GM19455 (cell line): ENCODE measurements at regions not wholly inside any gene's neighbourhood (a gene's known extent, or its start where the extent isn't known, plus 50 kb on each side); places are given as distances from the start of the nearest gene placed in this dataset.

Source experiments
- ATAC-seq: cut with Tn5 transposase; IDR thresholded peaks from one replicate; pipeline ENCODE4 v1.9.1; 2021; ENCODE audit not compliant: unreplicated experiment

- no peak for ATAC-seq
These were observed 501.8 kb upstream of the HS6ST1 start for GRCh38 chr2:128820452-128820851.

- ATAC-seq: no peak
These were observed 502.3 kb upstream of the HS6ST1 start for GRCh38 chr2:128821010-128821409.

- ATAC-seq: no peak
These were observed 514.4 kb upstream of the HS6ST1 start for GRCh38 chr2:128832946-128833663.

GRCh38 chr2:128833664-128834027 is 515.0 kb upstream of the HS6ST1 start:
- no peak for ATAC-seq

GRCh38 chr2:128834207-128834879 is 515.7 kb upstream of the HS6ST1 start:
- no peak for ATAC-seq

GRCh38 chr2:128834880-128835252 is 516.2 kb upstream of the HS6ST1 start:
- no peak for ATAC-seq

- ATAC-seq: no peak
These were observed 516.7 kb upstream of the HS6ST1 start for GRCh38 chr2:128835342-128835855.

- ATAC-seq: no peak
These were observed 517.3 kb upstream of the HS6ST1 start for GRCh38 chr2:128835974-128836373.

- no peak for ATAC-seq
These were observed 518.0 kb upstream of the HS6ST1 start for GRCh38 chr2:128836559-128837100.

GRCh38 chr2:128838244-128838643 is 519.6 kb upstream of the HS6ST1 start:
- no peak for ATAC-seq

GRCh38 chr2:128841803-128842202 is 523.1 kb upstream of the HS6ST1 start:
- ATAC-seq: no peak

- ATAC-seq: no peak
These were observed 548.6 kb upstream of the HS6ST1 start for GRCh38 chr2:128867311-128867710.

- no peak for ATAC-seq
These were observed 549.4 kb upstream of the HS6ST1 start for GRCh38 chr2:128867936-128868636.

- ATAC-seq: no peak
These were observed 550.3 kb upstream of the HS6ST1 start for GRCh38 chr2:128868686-128869551.

GRCh38 chr2:128874608-128875007 is 555.9 kb upstream of the HS6ST1 start:
- ATAC-seq: no peak

- ATAC-seq: no peak
These were observed 558.6 kb upstream of the HS6ST1 start for GRCh38 chr2:128876986-128877983.

GRCh38 chr2:128879161-128879560 is 560.5 kb upstream of the HS6ST1 start:
- no peak for ATAC-seq

GRCh38 chr2:128894896-128895295 is 576.2 kb upstream of the HS6ST1 start:
- no peak for ATAC-seq

GRCh38 chr2:128901572-128902391 is 583.1 kb upstream of the HS6ST1 start:
- ATAC-seq: no peak
